RWPE2 (cell line): ENCODE measurements at regions not wholly inside any gene's neighbourhood (a gene's known extent, or its start where the extent isn't known, plus 50 kb on each side); places are given as distances from the start of the nearest gene placed in this dataset.
A peak's percentile ranks its signal among the peaks of the same experiment; 100 is the strongest.

Experiments
- ATAC-seq: fragments of 200-7000 bp; cut with Tn5 transposase; 3 replicates; pipeline ENCODE4 v1.9.1; 2021; ENCODE audit warnings: low read depth
- DNase-seq: peaks from one replicate; pipeline ENCODE4 v3.0.0-alpha.2; 2020; ENCODE audit warnings: low spot score
- H3K27ac ChIP-seq: fragments of 450-650 bp; 2 replicates; pipeline ENCODE4 v1.5.1; 2017; ENCODE audit warnings: mild to moderate bottlenecking; ENCODE audit not compliant: poor library complexity, severe bottlenecking
- H3K27me3 ChIP-seq: fragments of 250-450 bp; sonication (Bioruptor Pico); 2 replicates; pipeline ENCODE4 v1.5.1; 2021; ENCODE audit warnings: mild to moderate bottlenecking, moderate library complexity; ENCODE audit not compliant: insufficient read depth, poor library complexity, severe bottlenecking
- H3K36me3 ChIP-seq: fragments of 250-450 bp; sonication (Bioruptor Pico); 2 replicates; pipeline ENCODE4 v1.5.1; 2020; ENCODE audit warnings: low read depth, mild to moderate bottlenecking, moderate library complexity
- H3K4me1 ChIP-seq: fragments of 250-450 bp; sonication (Bioruptor Pico); 2 replicates; pipeline ENCODE4 v1.5.1; 2021; ENCODE audit warnings: mild to moderate bottlenecking, moderate library complexity; ENCODE audit not compliant: insufficient read depth, poor library complexity, severe bottlenecking
- H3K4me3 ChIP-seq: fragments of 250-450 bp; sonication (Bioruptor Pico); 2 replicates; pipeline ENCODE4 v1.5.1; 2021; ENCODE audit warnings: mild to moderate bottlenecking, moderate library complexity; ENCODE audit not compliant: severe bottlenecking
- H3K9me3 ChIP-seq: fragments of 250-450 bp; sonication (Bioruptor Pico); 2 replicates; pipeline ENCODE4 v1.5.1; 2021; ENCODE audit warnings: mild to moderate bottlenecking, moderate library complexity; ENCODE audit not compliant: severe bottlenecking
- TF ChIP-seq, protein P1 (sequence below): fragments of 450-650 bp; IDR thresholded peaks from one replicate; pipeline ENCODE4 v1.5.1; 2017; ENCODE audit warnings: mild to moderate bottlenecking, moderate library complexity; ENCODE audit not compliant: poor library complexity, severe bottlenecking

DNA sequence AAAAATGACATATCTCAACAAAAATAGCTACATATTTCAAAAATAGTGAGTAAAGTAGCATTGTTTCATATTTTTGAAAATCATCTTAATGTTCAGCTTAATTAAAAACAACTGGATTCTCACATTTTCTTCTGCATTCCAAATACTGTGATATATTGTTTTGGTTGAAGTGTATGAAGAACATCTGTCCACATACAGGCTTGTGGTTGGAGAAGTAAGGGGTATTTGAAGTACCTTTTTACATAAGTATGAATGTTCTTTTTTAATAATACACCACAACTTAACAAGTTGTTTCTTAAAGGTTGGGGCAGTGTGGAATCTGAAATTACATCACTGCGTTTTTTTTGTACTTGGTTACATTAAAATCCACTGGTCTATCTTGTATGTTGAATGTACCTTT is 442.5 kb downstream of the KIF20B start:
- Histone ChIP-seq H3K36me3 (no peaks in the 10 kb centered on the region), H3K4me1 (peaks cover 7% of the 10 kb centered on the region), H3K27ac (no peak overlapping the region), H3K27me3 (no peaks in the 10 kb centered on the region), H3K9me3 (no peaks in the 10 kb centered on the region), H3K4me3 (no peak overlapping the region)
- ATAC-seq (no peak), DNase-seq (no peak)
- TF ChIP-seq, protein P1, sequence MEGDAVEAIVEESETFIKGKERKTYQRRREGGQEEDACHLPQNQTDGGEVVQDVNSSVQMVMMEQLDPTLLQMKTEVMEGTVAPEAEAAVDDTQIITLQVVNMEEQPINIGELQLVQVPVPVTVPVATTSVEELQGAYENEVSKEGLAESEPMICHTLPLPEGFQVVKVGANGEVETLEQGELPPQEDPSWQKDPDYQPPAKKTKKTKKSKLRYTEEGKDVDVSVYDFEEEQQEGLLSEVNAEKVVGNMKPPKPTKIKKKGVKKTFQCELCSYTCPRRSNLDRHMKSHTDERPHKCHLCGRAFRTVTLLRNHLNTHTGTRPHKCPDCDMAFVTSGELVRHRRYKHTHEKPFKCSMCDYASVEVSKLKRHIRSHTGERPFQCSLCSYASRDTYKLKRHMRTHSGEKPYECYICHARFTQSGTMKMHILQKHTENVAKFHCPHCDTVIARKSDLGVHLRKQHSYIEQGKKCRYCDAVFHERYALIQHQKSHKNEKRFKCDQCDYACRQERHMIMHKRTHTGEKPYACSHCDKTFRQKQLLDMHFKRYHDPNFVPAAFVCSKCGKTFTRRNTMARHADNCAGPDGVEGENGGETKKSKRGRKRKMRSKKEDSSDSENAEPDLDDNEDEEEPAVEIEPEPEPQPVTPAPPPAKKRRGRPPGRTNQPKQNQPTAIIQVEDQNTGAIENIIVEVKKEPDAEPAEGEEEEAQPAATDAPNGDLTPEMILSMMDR, result no peak

DNA sequence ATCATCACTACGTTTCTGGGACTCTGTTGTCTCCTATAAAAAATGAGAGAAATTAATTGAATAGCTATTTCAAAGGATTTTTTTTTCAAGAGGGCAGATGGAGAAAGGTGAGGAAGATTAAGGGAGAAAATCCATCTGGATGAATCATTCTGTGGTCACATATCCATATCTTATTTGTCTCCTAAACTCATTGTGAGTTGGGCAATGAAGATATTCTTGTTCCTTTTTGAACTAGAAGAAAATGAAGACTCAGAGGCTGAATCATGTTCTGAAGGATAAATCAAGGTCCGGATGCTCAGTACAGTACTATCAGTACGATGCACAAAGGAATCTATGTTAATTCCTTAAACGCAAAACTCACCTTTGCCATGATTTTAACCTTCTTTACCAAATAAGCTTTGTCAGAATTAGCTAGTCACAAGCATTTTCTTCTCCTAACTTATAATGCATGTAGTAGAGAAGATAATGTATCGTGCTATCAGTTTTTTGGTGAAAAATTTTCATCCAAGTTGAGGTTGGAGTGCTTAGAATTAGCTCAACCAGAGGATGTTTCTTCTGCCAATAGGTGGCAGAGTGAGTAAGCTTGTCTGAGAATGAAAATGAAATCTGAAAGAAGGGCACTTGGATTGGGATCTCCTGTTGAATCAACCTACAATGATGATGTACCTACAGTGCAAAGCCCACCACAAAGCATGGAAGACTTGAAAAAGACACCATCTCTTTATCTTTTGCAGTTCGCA is 446.9 kb downstream of the KIF20B start:
- Histone ChIP-seq H3K27me3 (no peaks in the 10 kb centered on the region), H3K4me1 (peaks cover 12% of the 10 kb centered on the region), H3K4me3 (no peak overlapping the region), H3K36me3 (no peaks in the 10 kb centered on the region), H3K27ac (peak overlapping the region; percentile 62), H3K9me3 (no peaks in the 10 kb centered on the region)
- TF ChIP-seq, protein P1, result peak; percentile 80
- DNase-seq, result no peak
- ATAC-seq, result peak; percentile 95

DNA sequence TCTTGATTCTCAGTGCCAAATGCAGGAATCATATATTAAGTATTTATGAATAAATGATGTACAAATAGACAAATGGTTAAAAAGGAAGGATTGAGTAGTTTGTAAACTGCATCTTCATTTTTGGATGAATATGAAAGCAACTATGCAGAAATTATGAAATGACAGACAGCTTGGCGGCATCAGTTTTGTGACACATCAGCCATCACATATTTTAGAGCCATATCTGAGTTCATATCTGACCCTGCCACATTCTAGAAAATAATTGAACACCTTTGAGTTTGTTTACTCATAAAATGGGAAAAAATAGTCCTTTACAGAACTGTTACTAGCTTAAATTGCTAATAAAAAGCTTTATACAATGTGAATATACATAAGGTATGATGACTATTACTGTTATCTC is 448.2 kb downstream of the KIF20B start:
- Histone ChIP-seq H3K27ac (peak overlapping the region; percentile 62), H3K36me3 (no peaks in the 10 kb centered on the region), H3K4me3 (no peak overlapping the region), H3K4me1 (peaks cover 12% of the 10 kb centered on the region), H3K9me3 (no peaks in the 10 kb centered on the region), H3K27me3 (no peaks in the 10 kb centered on the region)
- TF ChIP-seq, protein P1, result no peak
- ATAC-seq (no peak), DNase-seq (no peak)

DNA sequence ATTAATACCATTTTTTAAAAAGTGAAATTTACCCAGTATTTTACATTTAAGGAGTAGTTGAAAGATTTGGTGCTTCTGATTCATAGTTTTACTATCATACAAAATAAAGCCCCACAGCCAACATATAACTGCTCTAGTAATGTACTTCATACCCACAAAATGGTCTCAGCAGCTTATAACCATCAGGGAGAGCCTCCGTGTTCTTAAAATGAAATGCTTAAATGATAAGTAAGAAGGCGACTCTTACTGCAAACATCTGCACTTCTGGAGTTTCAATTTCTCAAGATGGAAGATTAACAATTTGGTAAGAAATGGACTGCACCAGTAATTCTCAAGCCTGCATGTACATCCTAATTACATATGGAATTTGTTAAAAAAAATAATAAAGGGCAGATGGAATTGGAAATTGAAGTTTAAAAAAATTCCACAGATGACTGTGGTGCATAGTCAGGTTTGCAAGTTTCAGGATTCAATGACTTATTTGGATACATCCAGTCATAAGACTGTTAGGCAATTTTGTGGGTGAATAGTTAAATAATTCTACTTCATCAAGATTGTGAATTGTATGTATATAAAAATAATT is 461.0 kb downstream of the KIF20B start:
- Histone ChIP-seq H3K4me1 (peaks cover 1% of the 10 kb centered on the region), H3K4me3 (no peak overlapping the region), H3K27ac (no peak overlapping the region), H3K36me3 (no peaks in the 10 kb centered on the region), H3K9me3 (no peaks in the 10 kb centered on the region), H3K27me3 (no peaks in the 10 kb centered on the region)
- DNase-seq, result no peak
- ATAC-seq, result no peak; the same call in 2 of the 3 replicates
- TF ChIP-seq, protein P1, result no peak
